HCT116 (cell line): ENCODE measurements at regions not wholly inside any gene's neighbourhood (a gene's known extent, or its start where the extent isn't known, plus 50 kb on each side); places are given as distances from the start of the nearest gene placed in this dataset.

Source experiments
- CBX3 ChIP-seq: IDR thresholded peaks from 2 replicates; pipeline ENCODE4 v1.6.1; 2012; ENCODE audit warnings: low read depth
- CEBPB ChIP-seq: IDR thresholded peaks from 2 replicates; pipeline ENCODE4 v1.6.1; 2012; ENCODE audit warnings: low read depth
- EZH2 ChIP-seq: fragments of 200-600 bp; sonication (generic); IDR thresholded peaks from 2 replicates; pipeline ENCODE4 v1.6.1; 2017; ENCODE audit warnings: antibody characterized with exemption, mixed run types
- EZH2phosphoT487 ChIP-seq: fragments of 200-600 bp; IDR thresholded peaks from 2 replicates; pipeline ENCODE4 v1.6.1; 2018; ENCODE audit warnings: antibody characterized with exemption, borderline replicate concordance
- JUND ChIP-seq: IDR thresholded peaks from 2 replicates; pipeline ENCODE4 v1.6.1; 2012
- POLR2AphosphoS5 ChIP-seq: IDR thresholded peaks from 2 replicates; pipeline ENCODE4 v1.6.1; 2011; ENCODE audit warnings: mild to moderate bottlenecking, low read depth, low read length, moderate library complexity
- RAD21 ChIP-seq: IDR thresholded peaks from 2 replicates; pipeline ENCODE4 v1.6.1; 2012; ENCODE audit warnings: low read depth, mild to moderate bottlenecking
- SRF ChIP-seq: IDR thresholded peaks from 2 replicates; pipeline ENCODE4 v1.6.1; 2012; ENCODE audit warnings: low read depth
- YY1 ChIP-seq: IDR thresholded peaks from 2 replicates; pipeline ENCODE4 v1.6.1; 2011; ENCODE audit warnings: low read length, low read depth, moderate library complexity, mild to moderate bottlenecking; ENCODE audit not compliant: insufficient replicate concordance; ENCODE audit errors: extremely low read depth
- ZFX ChIP-seq: fragments of 450-650 bp; IDR thresholded peaks from 2 replicates; pipeline ENCODE4 v1.6.1; 2017
- ZNF274 ChIP-seq: fragments of 200-500 bp; sonication (Bioruptor generic); IDR thresholded peaks from 2 replicates; pipeline ENCODE4 v1.6.1; 2014; ENCODE audit warnings: mild to moderate bottlenecking, low read depth, low read length, inconsistent platforms
- TF ChIP-seq, protein P1 (sequence below), 3 experiments: fragments of 200-600 bp in 1 of 3; sonication (generic) in 1 of 3; IDR thresholded peaks in 2 of 3; conservative IDR thresholded peaks in 1 of 3; 2 replicates each; pipeline ENCODE4 v1.5.1; 2012 to 2017; ENCODE audit warnings: low read depth in 2 of 3, low read length in 2 of 3, antibody characterized with exemption in 1 of 3, borderline replicate concordance in 1 of 3, control low read depth in 1 of 3, mild to moderate bottlenecking in 1 of 3, mixed read lengths in 1 of 3, mixed run types in 1 of 3, moderate library complexity in 1 of 3; ENCODE audit not compliant: insufficient read depth in 1 of 3
- TF ChIP-seq, protein P2 (sequence below): IDR thresholded peaks from 2 replicates; pipeline ENCODE4 v1.6.1; 2011; ENCODE audit warnings: mild to moderate bottlenecking, low read length, moderate library complexity; ENCODE audit not compliant: insufficient replicate concordance; ENCODE audit errors: extremely low read depth
- TF ChIP-seq, protein P3 (sequence below): IDR thresholded peaks from 2 replicates; pipeline ENCODE4 v1.6.1; 2012

DNA sequence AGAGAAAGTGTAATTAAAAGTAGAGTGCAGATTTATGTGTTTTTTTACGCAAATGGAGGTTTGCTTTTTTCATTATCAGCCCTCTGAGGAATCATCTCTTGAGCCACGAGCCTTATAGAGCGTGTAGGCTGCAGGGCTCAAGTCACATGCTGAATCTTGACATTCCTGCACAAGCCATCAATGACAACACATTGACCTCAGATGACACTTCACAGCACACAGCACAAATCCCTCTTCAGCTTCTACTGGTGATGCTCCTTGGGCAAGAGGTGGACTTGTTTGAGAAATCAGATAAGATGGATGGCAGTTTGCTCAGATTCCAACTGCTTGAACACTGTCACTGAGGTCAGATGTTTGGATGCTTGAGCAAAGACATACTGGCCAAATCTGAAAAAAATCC lies 250.6 kb downstream of the SNCA start:
- TF ChIP-seq, protein P1, sequence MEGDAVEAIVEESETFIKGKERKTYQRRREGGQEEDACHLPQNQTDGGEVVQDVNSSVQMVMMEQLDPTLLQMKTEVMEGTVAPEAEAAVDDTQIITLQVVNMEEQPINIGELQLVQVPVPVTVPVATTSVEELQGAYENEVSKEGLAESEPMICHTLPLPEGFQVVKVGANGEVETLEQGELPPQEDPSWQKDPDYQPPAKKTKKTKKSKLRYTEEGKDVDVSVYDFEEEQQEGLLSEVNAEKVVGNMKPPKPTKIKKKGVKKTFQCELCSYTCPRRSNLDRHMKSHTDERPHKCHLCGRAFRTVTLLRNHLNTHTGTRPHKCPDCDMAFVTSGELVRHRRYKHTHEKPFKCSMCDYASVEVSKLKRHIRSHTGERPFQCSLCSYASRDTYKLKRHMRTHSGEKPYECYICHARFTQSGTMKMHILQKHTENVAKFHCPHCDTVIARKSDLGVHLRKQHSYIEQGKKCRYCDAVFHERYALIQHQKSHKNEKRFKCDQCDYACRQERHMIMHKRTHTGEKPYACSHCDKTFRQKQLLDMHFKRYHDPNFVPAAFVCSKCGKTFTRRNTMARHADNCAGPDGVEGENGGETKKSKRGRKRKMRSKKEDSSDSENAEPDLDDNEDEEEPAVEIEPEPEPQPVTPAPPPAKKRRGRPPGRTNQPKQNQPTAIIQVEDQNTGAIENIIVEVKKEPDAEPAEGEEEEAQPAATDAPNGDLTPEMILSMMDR (IDR thresholded peaks at IDR 0.05 in 2 of 3, conservative IDR thresholded peaks at IDR 0.05 in 1 of 3; ENCODE audit: borderline replicate concordance in 1 of 3, insufficient read depth in 1 of 3, low read depth in 2 of 3, low read length in 2 of 3), result no peak
- TF ChIP-seq JUND (no peak), YY1 (no peak), CEBPB (no peak), RAD21 (no peak), CBX3 (no peak), POLR2AphosphoS5 (no peak), ZFX (no peak), EZH2phosphoT487 (no peak), ZNF274 (no peak), EZH2 (no peak), SRF (no peak)
- TF ChIP-seq, protein P2, sequence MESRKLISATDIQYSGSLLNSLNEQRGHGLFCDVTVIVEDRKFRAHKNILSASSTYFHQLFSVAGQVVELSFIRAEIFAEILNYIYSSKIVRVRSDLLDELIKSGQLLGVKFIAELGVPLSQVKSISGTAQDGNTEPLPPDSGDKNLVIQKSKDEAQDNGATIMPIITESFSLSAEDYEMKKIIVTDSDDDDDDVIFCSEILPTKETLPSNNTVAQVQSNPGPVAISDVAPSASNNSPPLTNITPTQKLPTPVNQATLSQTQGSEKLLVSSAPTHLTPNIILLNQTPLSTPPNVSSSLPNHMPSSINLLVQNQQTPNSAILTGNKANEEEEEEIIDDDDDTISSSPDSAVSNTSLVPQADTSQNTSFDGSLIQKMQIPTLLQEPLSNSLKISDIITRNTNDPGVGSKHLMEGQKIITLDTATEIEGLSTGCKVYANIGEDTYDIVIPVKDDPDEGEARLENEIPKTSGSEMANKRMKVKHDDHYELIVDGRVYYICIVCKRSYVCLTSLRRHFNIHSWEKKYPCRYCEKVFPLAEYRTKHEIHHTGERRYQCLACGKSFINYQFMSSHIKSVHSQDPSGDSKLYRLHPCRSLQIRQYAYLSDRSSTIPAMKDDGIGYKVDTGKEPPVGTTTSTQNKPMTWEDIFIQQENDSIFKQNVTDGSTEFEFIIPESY, result no peak
- TF ChIP-seq, protein P3, sequence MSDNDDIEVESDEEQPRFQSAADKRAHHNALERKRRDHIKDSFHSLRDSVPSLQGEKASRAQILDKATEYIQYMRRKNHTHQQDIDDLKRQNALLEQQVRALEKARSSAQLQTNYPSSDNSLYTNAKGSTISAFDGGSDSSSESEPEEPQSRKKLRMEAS, result no peak
